GM06990 (cell line): ENCODE measurements at regions not wholly inside any gene's neighbourhood (a gene's known extent, or its start where the extent isn't known, plus 50 kb on each side); places are given as distances from the start of the nearest gene placed in this dataset.

Source experiments
- DNase-seq: peaks from one replicate; pipeline ENCODE4 v3.0.0-alpha.2; 2011; ENCODE audit not compliant: insufficient read length; ENCODE audit errors: extremely low read depth
- H3K27me3 ChIP-seq: replicated peaks from 2 replicates; pipeline ENCODE4 v1.6.0; 2011; ENCODE audit warnings: low read length; ENCODE audit not compliant: control insufficient read depth, insufficient read depth
- H3K36me3 ChIP-seq: 2 replicates; pipeline ENCODE4 v1.5.1; 2011; ENCODE audit warnings: low read length; ENCODE audit not compliant: control insufficient read depth, insufficient read depth
- H3K4me3 ChIP-seq: replicated peaks from 2 replicates; pipeline ENCODE4 v1.5.1; 2011; ENCODE audit warnings: low read depth, mild to moderate bottlenecking, control low read depth, low read length
- CTCF ChIP-seq: IDR thresholded peaks from 2 replicates; pipeline ENCODE4 v1.5.1; 2011; ENCODE audit warnings: low read length, control low read depth, mild to moderate bottlenecking, inconsistent platforms; ENCODE audit not compliant: insufficient read depth, poor library complexity, severe bottlenecking

GRCh38 chr6:126133984-126134383 is 147.6 kb downstream of the TRMT11 start:
- Histone ChIP-seq H3K4me3 (no peak overlapping the region), H3K27me3 (no peaks in the 10 kb centered on the region), H3K36me3 (no peaks in the 10 kb centered on the region)
- no peak for DNase-seq
- no peak for TF ChIP-seq CTCF

- no peak for DNase-seq
- TF ChIP-seq CTCF: no peak
- Histone ChIP-seq H3K27me3 (no peaks in the 10 kb centered on the region), H3K36me3 (no peaks in the 10 kb centered on the region), H3K4me3 (no peak overlapping the region)
Observed at GRCh38 chr6:126134491-126134890, 148.2 kb downstream of the TRMT11 start.

- no peak for TF ChIP-seq CTCF
- DNase-seq: no peak
- Histone ChIP-seq H3K27me3 (no peaks in the 10 kb centered on the region), H3K36me3 (no peaks in the 10 kb centered on the region), H3K4me3 (no peak overlapping the region)
Observed at GRCh38 chr6:126140015-126140414, 153.7 kb downstream of the TRMT11 start.

GRCh38 chr6:126143761-126144251 is 157.5 kb downstream of the TRMT11 start:
- Histone ChIP-seq H3K36me3 (no peaks in the 10 kb centered on the region), H3K27me3 (no peaks in the 10 kb centered on the region), H3K4me3 (no peak overlapping the region)
- no peak for DNase-seq
- no peak for TF ChIP-seq CTCF

GRCh38 chr6:126145351-126145750 is 159.0 kb downstream of the TRMT11 start:
- no peaks in the 10 kb centered on the region for H3K27me3 ChIP-seq
- no peak overlapping the region for H3K4me3 ChIP-seq
- no peak for DNase-seq
- H3K36me3 ChIP-seq: no peaks in the 10 kb centered on the region
- TF ChIP-seq CTCF: no peak

GRCh38 chr6:126147291-126147815 is 161.0 kb downstream of the TRMT11 start:
- DNase-seq: no peak
- no peaks in the 10 kb centered on the region for H3K36me3 ChIP-seq
- H3K27me3 ChIP-seq: no peaks in the 10 kb centered on the region
- no peak overlapping the region for H3K4me3 ChIP-seq
- TF ChIP-seq CTCF: no peak
